Cardiac muscle cell (in vitro differentiated cells and primary cell): ENCODE measurements at regions not wholly inside any gene's neighbourhood (a gene's known extent, or its start where the extent isn't known, plus 50 kb on each side); places are given as distances from the start of the nearest gene placed in this dataset.

ENCODE experiments used
- DNase-seq, 2 donors: peaks; one replicate each; pipeline versions ENCODE4 v3.0.0 to v3.0.0-alpha.2; 2010 to 2017; ENCODE audit warnings: low read depth in 1 of 2, low spot score in 1 of 2
- H3K27ac ChIP-seq: fragments of 200-600 bp; sonication (generic); 2 replicates; pipeline ENCODE4 v1.5.1; 2016
- H3K27me3 ChIP-seq: fragments of 200-600 bp; sonication (generic); 2 replicates; pipeline ENCODE4 v1.6.0; 2016; ENCODE audit warnings: control low read depth
- H3K36me3 ChIP-seq: fragments of 200-600 bp; sonication (generic); 2 replicates; pipeline ENCODE4 v1.5.1; 2016; ENCODE audit warnings: control low read depth
- H3K4me1 ChIP-seq: fragments of 200-600 bp; sonication (generic); 2 replicates; pipeline ENCODE4 v1.8.1; 2017; ENCODE audit warnings: low read depth, mild to moderate bottlenecking, mixed run types
- H3K4me3 ChIP-seq: fragments of 200-600 bp; sonication (generic); 2 replicates; pipeline ENCODE4 v1.5.1; 2016; ENCODE audit warnings: mild to moderate bottlenecking
- H3K9me3 ChIP-seq: fragments of 200-600 bp; sonication (generic); 2 replicates; pipeline ENCODE4 v1.5.1; 2017; ENCODE audit warnings: low read depth, mild to moderate bottlenecking, control low read depth
- CTCF ChIP-seq: IDR thresholded peaks from 2 replicates; pipeline ENCODE4 v1.5.1; 2012; ENCODE audit warnings: low read depth, mild to moderate bottlenecking, low read length

GRCh38 chr6:139431602-139431956, 57.1 kb upstream of the CITED2 start:
- Histone ChIP-seq H3K9me3 (no peaks in the 10 kb centered on the region), H3K27ac (no peak overlapping the region), H3K4me1 (peaks cover 5% of the 10 kb centered on the region), H3K36me3 (no peaks in the 10 kb centered on the region), H3K4me3 (no peak overlapping the region), H3K27me3 (no peaks in the 10 kb centered on the region)
- TF ChIP-seq CTCF: no peak
- DNase-seq: no peak

- no peaks in the 10 kb centered on the region for H3K27me3 ChIP-seq
- TF ChIP-seq CTCF: no peak
- H3K36me3 ChIP-seq: no peaks in the 10 kb centered on the region
- peaks cover 5% of the 10 kb centered on the region for H3K4me1 ChIP-seq
- no peak overlapping the region for H3K4me3 ChIP-seq
- no peak for DNase-seq
- H3K9me3 ChIP-seq: no peaks in the 10 kb centered on the region
- no peak overlapping the region for H3K27ac ChIP-seq
Measured at GRCh38 chr6:139430899-139431601, 56.6 kb upstream of the CITED2 start.

- Histone ChIP-seq H3K36me3 (no peaks in the 10 kb centered on the region), H3K4me3 (no peak overlapping the region), H3K27ac (no peak overlapping the region), H3K27me3 (no peaks in the 10 kb centered on the region), H3K4me1 (peaks cover 5% of the 10 kb centered on the region), H3K9me3 (no peaks in the 10 kb centered on the region)
- DNase-seq: peak in 1 of 2 donors; percentile 38
- TF ChIP-seq CTCF: no peak
Measured at GRCh38 chr6:139429580-139430145, 55.2 kb upstream of the CITED2 start.

- Histone ChIP-seq H3K9me3 (no peaks in the 10 kb centered on the region), H3K27ac (no peak overlapping the region), H3K4me1 (peaks cover 5% of the 10 kb centered on the region), H3K27me3 (no peaks in the 10 kb centered on the region), H3K4me3 (no peak overlapping the region), H3K36me3 (no peaks in the 10 kb centered on the region)
- no peak for TF ChIP-seq CTCF
- no peak for DNase-seq
Measured at GRCh38 chr6:139427199-139427598, 52.8 kb upstream of the CITED2 start.

- Histone ChIP-seq H3K4me1 (peaks cover 8% of the 10 kb centered on the region), H3K27me3 (no peaks in the 10 kb centered on the region), H3K27ac (no peak overlapping the region), H3K9me3 (no peaks in the 10 kb centered on the region), H3K36me3 (no peaks in the 10 kb centered on the region), H3K4me3 (no peak overlapping the region)
- no peak for DNase-seq
- TF ChIP-seq CTCF: no peak
Measured at GRCh38 chr6:139426795-139427194, 52.3 kb upstream of the CITED2 start.
